Panc1 (cell line): ENCODE measurements at regions not wholly inside any gene's neighbourhood (a gene's known extent, or its start where the extent isn't known, plus 50 kb on each side); places are given as distances from the start of the nearest gene placed in this dataset.

Experiments used
- POLR2AphosphoS5 ChIP-seq: IDR thresholded peaks from 2 replicates; pipeline ENCODE4 v1.6.1; 2012; ENCODE audit warnings: mild to moderate bottlenecking, low read depth, low read length, moderate library complexity
- TF ChIP-seq, protein P1 (sequence below): fragments of 450-650 bp; IDR thresholded peaks from 2 replicates; pipeline ENCODE4 v1.5.1; 2017; ENCODE audit warnings: mild to moderate bottlenecking

DNA sequence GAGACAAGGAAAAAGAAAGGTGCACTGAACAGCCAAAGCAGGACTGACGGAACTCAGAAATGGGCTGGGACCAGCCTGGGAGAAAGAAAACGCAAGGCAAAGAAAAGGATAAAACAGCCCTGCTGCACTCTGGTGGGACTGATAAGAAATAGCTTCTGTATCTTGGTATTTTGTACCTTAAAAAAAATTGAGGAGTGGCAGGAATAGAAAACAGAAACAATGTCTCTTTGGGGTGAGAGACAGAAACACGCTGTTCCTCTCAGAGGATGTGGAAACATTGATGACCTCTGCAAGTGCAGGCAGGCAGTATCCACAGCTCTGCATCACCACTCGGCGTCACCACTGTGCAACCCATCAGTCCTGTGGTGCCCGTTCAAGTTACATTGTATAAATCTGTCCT lies 152.5 kb upstream of the SPRY1 start:
- no peak for TF ChIP-seq POLR2AphosphoS5
- TF ChIP-seq, protein P1, sequence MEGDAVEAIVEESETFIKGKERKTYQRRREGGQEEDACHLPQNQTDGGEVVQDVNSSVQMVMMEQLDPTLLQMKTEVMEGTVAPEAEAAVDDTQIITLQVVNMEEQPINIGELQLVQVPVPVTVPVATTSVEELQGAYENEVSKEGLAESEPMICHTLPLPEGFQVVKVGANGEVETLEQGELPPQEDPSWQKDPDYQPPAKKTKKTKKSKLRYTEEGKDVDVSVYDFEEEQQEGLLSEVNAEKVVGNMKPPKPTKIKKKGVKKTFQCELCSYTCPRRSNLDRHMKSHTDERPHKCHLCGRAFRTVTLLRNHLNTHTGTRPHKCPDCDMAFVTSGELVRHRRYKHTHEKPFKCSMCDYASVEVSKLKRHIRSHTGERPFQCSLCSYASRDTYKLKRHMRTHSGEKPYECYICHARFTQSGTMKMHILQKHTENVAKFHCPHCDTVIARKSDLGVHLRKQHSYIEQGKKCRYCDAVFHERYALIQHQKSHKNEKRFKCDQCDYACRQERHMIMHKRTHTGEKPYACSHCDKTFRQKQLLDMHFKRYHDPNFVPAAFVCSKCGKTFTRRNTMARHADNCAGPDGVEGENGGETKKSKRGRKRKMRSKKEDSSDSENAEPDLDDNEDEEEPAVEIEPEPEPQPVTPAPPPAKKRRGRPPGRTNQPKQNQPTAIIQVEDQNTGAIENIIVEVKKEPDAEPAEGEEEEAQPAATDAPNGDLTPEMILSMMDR: peak; percentile 45
